Liver (tissue), 3 donors: ENCODE measurements at regions not wholly inside any gene's neighbourhood (a gene's known extent, or its start where the extent isn't known, plus 50 kb on each side); places are given as distances from the start of the nearest gene placed in this dataset.

Experiments used
- CTCF ChIP-seq: fragments of 150-350 bp; IDR thresholded peaks from 2 replicates; pipeline ENCODE4 v1.5.1; 2017; ENCODE audit warnings: improper control_type of control experiment, low read depth, low read length; ENCODE audit not compliant: missing input control
- MAX ChIP-seq: IDR thresholded peaks from 2 replicates; pipeline ENCODE4 v1.6.1; 2016; ENCODE audit warnings: antibody characterized with exemption
- REST ChIP-seq: IDR thresholded peaks from 2 replicates; pipeline ENCODE4 v1.6.1; 2016; ENCODE audit warnings: antibody characterized with exemption, mild to moderate bottlenecking
- SP1 ChIP-seq: IDR thresholded peaks from 2 replicates; pipeline ENCODE4 v1.6.1; 2018; ENCODE audit warnings: antibody characterized with exemption, mild to moderate bottlenecking
- TAF1 ChIP-seq: conservative IDR thresholded peaks from 2 replicates; pipeline ENCODE4 v1.6.1; 2016; ENCODE audit warnings: antibody characterized with exemption, mild to moderate bottlenecking
- ZBTB33 ChIP-seq: IDR thresholded peaks from 2 replicates; pipeline ENCODE4 v1.6.1; 2016; ENCODE audit warnings: antibody characterized with exemption
- donor health status: healthy.
- donor health status: healthy.

- TF ChIP-seq SP1 (no peak), ZBTB33 (no peak), CTCF (no peak), REST (no peak), TAF1 (no peak), MAX (no peak)
These were observed 234.2 kb downstream of the WNT5A start for GRCh38 chr3:55252921-55253320.
